Sigmoid colon (tissue), 4 donors: ENCODE measurements at regions not wholly inside any gene's neighbourhood (a gene's known extent, or its start where the extent isn't known, plus 50 kb on each side); places are given as distances from the start of the nearest gene placed in this dataset.

Source experiments
- POLR2AphosphoS5 ChIP-seq, 4 donors: sonication (generic); formaldehyde crosslinking; IDR thresholded peaks; one replicate each; pipeline ENCODE4 v1.6.1; 2017; ENCODE audit warnings: antibody characterized with exemption in 4 of 4
- TF ChIP-seq, protein P1 (sequence below), 4 experiments: fragments of 450-650 bp in 3 of 4; fragments of 200-600 bp in 1 of 4; IDR thresholded peaks; one replicate each; pipeline ENCODE4 v1.5.1; 2016 to 2019; ENCODE audit warnings: antibody characterized with exemption in 4 of 4, mild to moderate bottlenecking in 3 of 4, moderate library complexity in 2 of 4

DNA sequence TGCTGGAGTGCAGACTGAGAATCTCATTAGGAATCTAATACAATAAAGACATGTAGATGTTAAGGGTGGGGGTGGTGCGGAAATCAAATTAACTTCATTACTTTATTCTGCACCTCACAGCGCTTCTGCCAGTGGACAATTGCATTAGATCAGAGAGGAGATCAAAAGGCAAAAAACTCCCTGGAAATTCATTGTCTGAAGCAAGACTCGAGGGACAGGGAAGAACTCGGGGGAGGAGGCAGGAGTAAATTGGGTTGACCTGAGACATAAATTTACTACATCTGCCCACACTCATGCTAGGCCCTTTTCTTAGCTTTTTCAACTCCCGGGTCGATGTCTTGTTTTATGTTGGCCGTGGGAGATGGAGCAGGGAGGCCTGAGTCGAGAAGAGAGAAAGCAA is 315.4 kb downstream of the SPATA17 start:
- TF ChIP-seq POLR2AphosphoS5 (IDR thresholded peaks at IDR 0.05): no peak
- TF ChIP-seq, protein P1, sequence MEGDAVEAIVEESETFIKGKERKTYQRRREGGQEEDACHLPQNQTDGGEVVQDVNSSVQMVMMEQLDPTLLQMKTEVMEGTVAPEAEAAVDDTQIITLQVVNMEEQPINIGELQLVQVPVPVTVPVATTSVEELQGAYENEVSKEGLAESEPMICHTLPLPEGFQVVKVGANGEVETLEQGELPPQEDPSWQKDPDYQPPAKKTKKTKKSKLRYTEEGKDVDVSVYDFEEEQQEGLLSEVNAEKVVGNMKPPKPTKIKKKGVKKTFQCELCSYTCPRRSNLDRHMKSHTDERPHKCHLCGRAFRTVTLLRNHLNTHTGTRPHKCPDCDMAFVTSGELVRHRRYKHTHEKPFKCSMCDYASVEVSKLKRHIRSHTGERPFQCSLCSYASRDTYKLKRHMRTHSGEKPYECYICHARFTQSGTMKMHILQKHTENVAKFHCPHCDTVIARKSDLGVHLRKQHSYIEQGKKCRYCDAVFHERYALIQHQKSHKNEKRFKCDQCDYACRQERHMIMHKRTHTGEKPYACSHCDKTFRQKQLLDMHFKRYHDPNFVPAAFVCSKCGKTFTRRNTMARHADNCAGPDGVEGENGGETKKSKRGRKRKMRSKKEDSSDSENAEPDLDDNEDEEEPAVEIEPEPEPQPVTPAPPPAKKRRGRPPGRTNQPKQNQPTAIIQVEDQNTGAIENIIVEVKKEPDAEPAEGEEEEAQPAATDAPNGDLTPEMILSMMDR (IDR thresholded peaks at IDR 0.05): no peak
